Neuronal stem cell (in vitro differentiated cells): ENCODE measurements at regions not wholly inside any gene's neighbourhood (a gene's known extent, or its start where the extent isn't known, plus 50 kb on each side); places are given as distances from the start of the nearest gene placed in this dataset.

Source experiments
- DNase-seq: peaks from one replicate; pipeline ENCODE4 v3.0.0-alpha.2; 2013; ENCODE audit warnings: low spot score
- H2AFZ ChIP-seq: one replicate; pipeline ENCODE4 v1.6.1; 2013; ENCODE audit warnings: mild to moderate bottlenecking, low read length, inconsistent platforms
- H2AK5ac ChIP-seq: 2 replicates; pipeline ENCODE4 v1.6.1; 2013; ENCODE audit warnings: low read depth, mild to moderate bottlenecking, inconsistent platforms, low read length, moderate library complexity, mixed read lengths
- H2BK120ac ChIP-seq: 2 replicates; pipeline ENCODE4 v1.6.1; 2013; ENCODE audit warnings: low read depth, mild to moderate bottlenecking, inconsistent platforms, low read length, moderate library complexity, mixed read lengths
- H2BK12ac ChIP-seq: one replicate; pipeline ENCODE4 v1.6.1; 2013; ENCODE audit warnings: low read length, inconsistent platforms
- H2BK15ac ChIP-seq: 2 replicates; pipeline ENCODE4 v1.6.1; 2013; ENCODE audit warnings: mild to moderate bottlenecking, low read length, inconsistent platforms, mixed read lengths
- H2BK5ac ChIP-seq: one replicate; pipeline ENCODE4 v1.6.1; 2013; ENCODE audit warnings: inconsistent platforms, mild to moderate bottlenecking, low read length, moderate library complexity
- H3K14ac ChIP-seq: one replicate; pipeline ENCODE4 v1.6.1; 2013; ENCODE audit warnings: low read length, inconsistent platforms
- H3K18ac ChIP-seq: 2 replicates; pipeline ENCODE4 v1.6.1; 2013; ENCODE audit warnings: low read length, inconsistent platforms
- H3K23ac ChIP-seq: 2 replicates; pipeline ENCODE4 v1.6.1; 2013; ENCODE audit warnings: low read depth, mild to moderate bottlenecking, mixed read lengths, low read length, inconsistent platforms; ENCODE audit not compliant: poor library complexity
- H3K27ac ChIP-seq: replicated peaks from 3 replicates; pipeline ENCODE4 v1.5.1; 2013; ENCODE audit warnings: low read length, inconsistent platforms
- H3K27me3 ChIP-seq, 3 experiments: 2 replicates each; pipeline ENCODE4 v1.6.1; 2013; ENCODE audit warnings: low read length in 3 of 3, mild to moderate bottlenecking in 2 of 3, inconsistent platforms in 1 of 3, low read depth in 1 of 3, mixed read lengths in 1 of 3, moderate library complexity in 1 of 3; ENCODE audit not compliant: control insufficient read depth in 3 of 3, insufficient read depth in 3 of 3
- H3K36me3 ChIP-seq, 2 donors: replicated peaks in 1 of 2; 2 replicates each; pipeline ENCODE4 v1.6.1; 2013; ENCODE audit warnings: low read length in 2 of 2; ENCODE audit not compliant: control insufficient read depth in 2 of 2, insufficient read depth in 2 of 2
- H3K4ac ChIP-seq: 2 replicates; pipeline ENCODE4 v1.6.1; 2013; ENCODE audit warnings: inconsistent platforms, mild to moderate bottlenecking, low read length, moderate library complexity
- H3K4me1 ChIP-seq, 2 donors: 1 replicate in 1 of 2; 2 replicates in 1 of 2; pipeline ENCODE4 v1.6.1; 2013; ENCODE audit warnings: low read length in 2 of 2, low read depth in 1 of 2; ENCODE audit not compliant: control insufficient read depth in 2 of 2, insufficient read depth in 1 of 2
- H3K4me2 ChIP-seq: one replicate; pipeline ENCODE4 v1.6.1; 2013; ENCODE audit warnings: mild to moderate bottlenecking, low read length, inconsistent platforms; ENCODE audit not compliant: insufficient read depth, poor library complexity, severe bottlenecking
- H3K4me3 ChIP-seq, 2 donors: 2 replicates each; pipeline ENCODE4 v1.5.1; 2013; ENCODE audit warnings: low read length in 2 of 2, mild to moderate bottlenecking in 2 of 2, inconsistent platforms in 1 of 2, moderate library complexity in 1 of 2
- H3K79me1 ChIP-seq: one replicate; pipeline ENCODE4 v1.6.1; 2013; ENCODE audit warnings: low read depth, mild to moderate bottlenecking, inconsistent platforms, low read length, moderate library complexity
- H3K9ac ChIP-seq: one replicate; pipeline ENCODE4 v1.6.1; 2013; ENCODE audit warnings: mild to moderate bottlenecking, low read depth, low read length, inconsistent platforms; ENCODE audit not compliant: poor library complexity
- H3K9me3 ChIP-seq, 2 donors: replicated peaks in 1 of 2; 2 replicates each; pipeline versions ENCODE3 to v1.6.1; 2013; ENCODE audit warnings: low read length in 2 of 2, mild to moderate bottlenecking in 2 of 2, inconsistent platforms in 1 of 2, low read depth in 1 of 2, mixed read lengths in 1 of 2, moderate library complexity in 1 of 2; ENCODE audit not compliant: control insufficient read depth in 2 of 2, insufficient read depth in 1 of 2
- H4K8ac ChIP-seq: one replicate; pipeline ENCODE4 v1.6.1; 2013; ENCODE audit warnings: low read depth, mild to moderate bottlenecking, inconsistent platforms, low read length, moderate library complexity
- H4K91ac ChIP-seq: one replicate; pipeline ENCODE4 v1.6.1; 2013; ENCODE audit warnings: low read length, low read depth, mild to moderate bottlenecking, inconsistent platforms; ENCODE audit not compliant: poor library complexity
- WGBS, 2 donors: extraction: QIAGEN DNeasy Blood & Tissue Kit; methylation state at CpG; one replicate each; pipeline ENCODE4 v1.1.7; 2013; ENCODE audit warnings: missing lambda C conversion rate in 2 of 2, mixed read lengths in 1 of 2; ENCODE audit not compliant: insufficient read length in 2 of 2, insufficient replicate concordance in 1 of 2; ENCODE audit errors: extremely low coverage in 2 of 2; 5-methylcytosine and 5-hydroxymethylcytosine counted together

GRCh38 chr13:76163761-76164160 lies 527.6 kb downstream of the LMO7 start:
- H3K9ac ChIP-seq = no peak overlapping the region
- no peak overlapping the region for H3K4me2 ChIP-seq
- no peaks in the 10 kb centered on the region for H3K4me1 ChIP-seq
- no peak overlapping the region for H3K18ac ChIP-seq
- no peak overlapping the region for H2BK15ac ChIP-seq
- no peak overlapping the region for H3K23ac ChIP-seq
- H3K4me3 ChIP-seq = no peak overlapping the region
- H3K79me1 ChIP-seq = no peaks in the 10 kb centered on the region
- H2BK5ac ChIP-seq = no peak overlapping the region
- no peak for DNase-seq
- no peak overlapping the region for H3K4ac ChIP-seq
- no peaks in the 10 kb centered on the region for H3K9me3 ChIP-seq
- no peak overlapping the region for H2BK120ac ChIP-seq
- no peak overlapping the region for H4K91ac ChIP-seq
- no CpG with 5 or more reads among the region's 2 CpGs for whole genome bisulfite sequencing, 2 donors
- H2AK5ac ChIP-seq = no peak overlapping the region
- no peak overlapping the region for H3K14ac ChIP-seq
- no peak overlapping the region for H4K8ac ChIP-seq
- no peak overlapping the region for H3K27ac ChIP-seq
- no peak overlapping the region for H2BK12ac ChIP-seq
- H3K36me3 ChIP-seq = no peaks in the 10 kb centered on the region
- no peaks in the 10 kb centered on the region for H3K27me3 ChIP-seq
- no peak overlapping the region for H2AFZ ChIP-seq

- no peaks in the 10 kb centered on the region for H3K79me1 ChIP-seq
- H2BK15ac ChIP-seq = no peak overlapping the region
- no peak overlapping the region for H3K9ac ChIP-seq
- no peak overlapping the region for H2AK5ac ChIP-seq
- H3K4me2 ChIP-seq = no peak overlapping the region
- H3K4me1 ChIP-seq = no peaks in the 10 kb centered on the region
- no peaks in the 10 kb centered on the region for H3K9me3 ChIP-seq
- no peaks in the 10 kb centered on the region for H3K36me3 ChIP-seq
- no peak overlapping the region for H3K4ac ChIP-seq
- no peak overlapping the region for H4K91ac ChIP-seq
- H2AFZ ChIP-seq = no peak overlapping the region
- no peak overlapping the region for H3K27ac ChIP-seq
- no CpG with 5 or more reads among the region's 2 CpGs for WGBS, 2 donors
- H2BK12ac ChIP-seq = no peak overlapping the region
- no peak overlapping the region for H3K4me3 ChIP-seq
- no peaks in the 10 kb centered on the region for H3K27me3 ChIP-seq
- no peak overlapping the region for H3K14ac ChIP-seq
- no peak overlapping the region for H3K18ac ChIP-seq
- H4K8ac ChIP-seq = no peak overlapping the region
- no peak overlapping the region for H2BK5ac ChIP-seq
- H2BK120ac ChIP-seq = no peak overlapping the region
- no peak for DNase-seq
- H3K23ac ChIP-seq = no peak overlapping the region
These were observed 525.1 kb downstream of the LMO7 start for GRCh38 chr13:76160961-76161925.

- H3K4me3 ChIP-seq = no peak overlapping the region
- no peak overlapping the region for H4K8ac ChIP-seq
These were observed 524.4 kb downstream of the LMO7 start for GRCh38 chr13:76160506-76160905.

GRCh38 chr13:76157926-76158325 lies 521.8 kb downstream of the LMO7 start:
- H3K9ac ChIP-seq = no peak overlapping the region
- no peak overlapping the region for H2AK5ac ChIP-seq
- no peak overlapping the region for H4K8ac ChIP-seq
- H3K9me3 ChIP-seq = no peaks in the 10 kb centered on the region
- no peak overlapping the region for H2BK12ac ChIP-seq
- no peak overlapping the region for H3K14ac ChIP-seq
- H3K27me3 ChIP-seq = no peaks in the 10 kb centered on the region
- no peaks in the 10 kb centered on the region for H3K36me3 ChIP-seq
- H3K23ac ChIP-seq = no peak overlapping the region
- no peak overlapping the region for H4K91ac ChIP-seq
- H2AFZ ChIP-seq = no peak overlapping the region
- H3K18ac ChIP-seq = no peak overlapping the region
- no peak overlapping the region for H3K4me2 ChIP-seq
- no peak overlapping the region for H2BK5ac ChIP-seq
- no peak overlapping the region for H2BK120ac ChIP-seq
- H3K4ac ChIP-seq = no peak overlapping the region
- no peak for DNase-seq
- H2BK15ac ChIP-seq = no peak overlapping the region
- H3K4me3 ChIP-seq = no peak overlapping the region
- no peak overlapping the region for H3K27ac ChIP-seq
- H3K4me1 ChIP-seq = no peaks in the 10 kb centered on the region
- H3K79me1 ChIP-seq = no peaks in the 10 kb centered on the region

More at GRCh38 chr13:76160506-76160905, 524.4 kb downstream of the LMO7 start:
- Histone ChIP-seq H2BK15ac (no peak overlapping the region), H3K79me1 (no peaks in the 10 kb centered on the region), H3K23ac (no peak overlapping the region), H3K9me3 (no peaks in the 10 kb centered on the region), H3K4me2 (no peak overlapping the region), H3K27me3 (no peaks in the 10 kb centered on the region), H3K18ac (no peak overlapping the region), H4K91ac (no peak overlapping the region), H2BK12ac (no peak overlapping the region), H2AFZ (no peak overlapping the region), H3K4me1 (no peaks in the 10 kb centered on the region), H2BK120ac (no peak overlapping the region), H3K14ac (no peak overlapping the region), H3K36me3 (no peaks in the 10 kb centered on the region), H3K4ac (no peak overlapping the region), H2BK5ac (no peak overlapping the region), H3K9ac (no peak overlapping the region), H3K27ac (no peak overlapping the region), H2AK5ac (no peak overlapping the region)
- WGBS, 2 donors = no CpG with 5 or more reads among the region's 4 CpGs
- no peak for DNase-seq
